ENCODE measurements at regions not wholly inside any gene's neighbourhood (a gene's known extent, or its start where the extent isn't known, plus 50 kb on each side); places are given as distances from the start of the nearest gene placed in this dataset.

DNA sequence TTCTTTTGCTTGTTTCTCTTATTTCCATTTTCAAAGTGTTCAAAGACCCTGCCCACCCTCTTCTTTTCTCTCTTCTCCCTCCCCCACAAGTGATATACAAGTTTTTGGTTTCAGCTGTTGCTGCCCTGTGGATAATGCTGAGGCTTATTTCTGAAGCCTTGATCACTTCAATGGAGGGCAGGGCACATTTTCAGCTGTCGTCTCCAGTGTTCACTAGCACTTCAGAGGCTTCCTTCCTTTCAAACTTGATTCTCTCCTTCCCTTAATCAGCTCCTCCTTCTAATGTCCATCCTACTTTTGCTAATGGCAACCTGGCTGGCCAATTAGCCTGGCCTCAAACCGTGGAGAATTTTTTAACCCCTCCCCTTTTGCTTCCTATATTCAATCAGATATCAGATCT is 435.7 kb upstream of the RUNX1 start:
- no peak for TF ChIP-seq SNAI2 (CRISPR knock-in tag; IDR thresholded peaks at IDR 0.05)
- no peak for TF ChIP-seq ZFP3 (CRISPR knock-in tag; IDR thresholded peaks at IDR 0.05)
- TF ChIP-seq PATZ1 (CRISPR knock-in tag; IDR thresholded peaks at IDR 0.05; ENCODE audit: borderline replicate concordance) = no peak
- no peak for TF ChIP-seq TOX (CRISPR knock-in tag; IDR thresholded peaks at IDR 0.05; ENCODE audit: borderline replicate concordance)
- no peak for TF ChIP-seq TCF4 (CRISPR knock-in tag; IDR thresholded peaks at IDR 0.05; ENCODE audit: borderline replicate concordance)
- TF ChIP-seq CSDC2 (CRISPR knock-in tag; IDR thresholded peaks at IDR 0.05) = no peak
- no peak for TF ChIP-seq RARB (CRISPR knock-in tag; IDR thresholded peaks at IDR 0.05)
- TF ChIP-seq ESRRG (CRISPR knock-in tag; IDR thresholded peaks at IDR 0.05) = no peak
- TF ChIP-seq ZNF70 (CRISPR knock-in tag; IDR thresholded peaks at IDR 0.05) = no peak

Measured in SK-N-SH treated with all-trans-retinoic acid at 6 μM for 48 hours (cell line).